GM23338 (cell line): ENCODE measurements at regions not wholly inside any gene's neighbourhood (a gene's known extent, or its start where the extent isn't known, plus 50 kb on each side); places are given as distances from the start of the nearest gene placed in this dataset.

Experiments used
- ATAC-seq: fragments of 200-7000 bp; cut with Tn5 transposase; 3 replicates; pipeline ENCODE4 v1.9.1; 2020
- DNase-seq: peaks from one replicate; pipeline ENCODE4 v3.0.0-alpha.2; 2015; ENCODE audit warnings: low spot score
- H2AFZ ChIP-seq: fragments of 200-600 bp; sonication (generic); 2 replicates; pipeline ENCODE4 v1.8.0; 2016; ENCODE audit warnings: antibody characterized with exemption, mild to moderate bottlenecking, moderate library complexity
- H3F3A ChIP-seq: fragments of 200-600 bp; sonication (generic); replicated peaks from 2 replicates; pipeline ENCODE4 v1.8.0; 2017; ENCODE audit warnings: antibody characterized with exemption, mixed run types, low read depth
- H3K27ac ChIP-seq: fragments of 200-600 bp; sonication (generic); 2 replicates; pipeline ENCODE4 v1.6.1; 2016; ENCODE audit warnings: low read depth
- H3K27me3 ChIP-seq: fragments of 200-600 bp; sonication (generic); 2 replicates; pipeline ENCODE4 v1.8.0; 2016; ENCODE audit warnings: mild to moderate bottlenecking, mixed run types, moderate library complexity; ENCODE audit not compliant: insufficient read depth
- H3K36me3 ChIP-seq: fragments of 200-600 bp; sonication (generic); 2 replicates; pipeline ENCODE4 v1.8.0; 2016; ENCODE audit warnings: mild to moderate bottlenecking; ENCODE audit not compliant: insufficient read depth
- H3K4me1 ChIP-seq: fragments of 200-600 bp; sonication (generic); 2 replicates; pipeline ENCODE4 v1.8.0; 2016; ENCODE audit warnings: mild to moderate bottlenecking, moderate library complexity; ENCODE audit not compliant: insufficient read depth
- H3K4me2 ChIP-seq: fragments of 200-600 bp; sonication (generic); 2 replicates; pipeline ENCODE4 v1.7.1; 2017; ENCODE audit warnings: mixed run types
- H3K4me3 ChIP-seq: fragments of 200-600 bp; sonication (generic); 2 replicates; pipeline ENCODE4 v1.6.1; 2016; ENCODE audit warnings: mixed run types
- H3K79me2 ChIP-seq: fragments of 200-600 bp; sonication (generic); replicated peaks from 2 replicates; pipeline ENCODE4 v1.8.0; 2017; ENCODE audit warnings: mild to moderate bottlenecking; ENCODE audit not compliant: insufficient read depth
- H3K9me2 ChIP-seq: fragments of 200-600 bp; sonication (generic); 2 replicates; pipeline ENCODE4 v1.8.0; 2017; ENCODE audit not compliant: insufficient read depth
- H4K20me1 ChIP-seq: fragments of 200-600 bp; sonication (generic); replicated peaks from 2 replicates; pipeline ENCODE4 v1.8.0; 2017; ENCODE audit warnings: mild to moderate bottlenecking; ENCODE audit not compliant: insufficient read depth
- H3K27ac Mint-ChIP-seq: 2 replicates; pipeline ENCODE4 v1.8.0; 2020; ENCODE audit warnings: inconsistent platforms, mild to moderate bottlenecking, moderate library complexity, mixed read lengths
- H3K27me3 Mint-ChIP-seq: 3 replicates; pipeline ENCODE4 v1.8.0; 2022; ENCODE audit warnings: low read depth, mild to moderate bottlenecking, moderate library complexity, mixed read lengths, inconsistent platforms; ENCODE audit not compliant: insufficient read depth, poor library complexity
- H3K36me3 Mint-ChIP-seq: 3 replicates; pipeline ENCODE4 v1.8.0; 2021; ENCODE audit warnings: low read depth, mild to moderate bottlenecking, inconsistent platforms, moderate library complexity, mixed read lengths
- H3K4me1 Mint-ChIP-seq: 3 replicates; pipeline ENCODE4 v1.8.0; 2020; ENCODE audit warnings: mild to moderate bottlenecking, inconsistent platforms, mixed read lengths
- H3K4me3 Mint-ChIP-seq: 3 replicates; pipeline ENCODE4 v1.8.0; 2021; ENCODE audit warnings: moderate library complexity, mild to moderate bottlenecking, inconsistent platforms, mixed read lengths
- H3K9me3 Mint-ChIP-seq: 3 replicates; pipeline ENCODE4 v1.8.0; 2020; ENCODE audit warnings: moderate library complexity, mild to moderate bottlenecking, inconsistent platforms, mixed read lengths
- CREB1 ChIP-seq: fragments of 250-450 bp; sonication (Bioruptor Pico); IDR thresholded peaks from 2 replicates; pipeline ENCODE4 v1.5.0; 2020; ENCODE audit warnings: low read depth, mild to moderate bottlenecking, moderate library complexity
- CTCF ChIP-seq, 2 experiments: fragments of 200-600 bp in 1 of 2; sonication (generic) in 1 of 2; conservative IDR thresholded peaks; 2 replicates each; pipeline versions ENCODE4 v1.5.1 to v1.6.1; 2016 to 2017; ENCODE audit warnings: antibody characterized with exemption in 2 of 2, low read depth in 2 of 2, mild to moderate bottlenecking in 2 of 2, moderate library complexity in 1 of 2
- ETS1 ChIP-seq: IDR thresholded peaks from 2 replicates; pipeline ENCODE4 v1.6.1; 2016; ENCODE audit warnings: antibody characterized with exemption
- EZH2 ChIP-seq: fragments of 200-600 bp; sonication (generic); IDR thresholded peaks from one replicate; pipeline ENCODE4 v1.8.0; 2017; ENCODE audit warnings: antibody characterized with exemption, mild to moderate bottlenecking, low read depth; ENCODE audit not compliant: unreplicated experiment
- EZH2phosphoT487 ChIP-seq: fragments of 200-600 bp; sonication (generic); IDR thresholded peaks from one replicate; pipeline ENCODE4 v1.8.1; 2018; ENCODE audit warnings: antibody characterized with exemption; ENCODE audit not compliant: unreplicated experiment
- JUNB ChIP-seq: IDR thresholded peaks from one replicate; pipeline ENCODE4 v1.6.1; 2016; ENCODE audit warnings: antibody characterized with exemption; ENCODE audit not compliant: unreplicated experiment
- POLR2AphosphoS5 ChIP-seq: IDR thresholded peaks from 2 replicates; pipeline ENCODE4 v1.6.1; 2016; ENCODE audit warnings: antibody characterized with exemption, low read depth
- STAT1 ChIP-seq: IDR thresholded peaks from one replicate; pipeline ENCODE4 v1.6.1; 2016; ENCODE audit warnings: antibody characterized with exemption; ENCODE audit not compliant: unreplicated experiment
- ZNF331 ChIP-seq: fragments of 250-450 bp; sonication (Bioruptor Pico); IDR thresholded peaks from 2 replicates; pipeline ENCODE4 v1.5.0; 2020; ENCODE audit warnings: low read depth, mild to moderate bottlenecking, moderate library complexity
- TF ChIP-seq, protein P1 (sequence below): IDR thresholded peaks from one replicate; pipeline ENCODE4 v1.6.1; 2018; ENCODE audit warnings: antibody characterized with exemption; ENCODE audit not compliant: unreplicated experiment
- TF ChIP-seq, protein P2 (sequence below): fragments of 250-450 bp; sonication (Bioruptor Pico); IDR thresholded peaks from 2 replicates; pipeline ENCODE4 v1.5.0; 2020; ENCODE audit warnings: mild to moderate bottlenecking, moderate library complexity

GRCh38 chr1:79155991-79156390, 149.5 kb upstream of the ADGRL4 start:
- DNase-seq, result no peak
- Histone ChIP-seq H3K36me3 (no peaks in the 10 kb centered on the region), H3K27ac (no peak overlapping the region), H3K79me2 (no peaks in the 10 kb centered on the region), H3F3A (no peaks in the 10 kb centered on the region), H3K4me1 (no peaks in the 10 kb centered on the region), H3K4me2 (no peak overlapping the region), H3K27me3 (no peaks in the 10 kb centered on the region), H3K4me3 (no peak overlapping the region), H2AFZ (no peak overlapping the region), H3K9me2 (no peaks in the 10 kb centered on the region), H4K20me1 (no peaks in the 10 kb centered on the region)
- H3K27ac Mint-ChIP-seq, result no peak overlapping the region; the same call in 1 of the 2 replicates
- no peak overlapping the region for H3K4me3 Mint-ChIP-seq
- H3K4me1 Mint-ChIP-seq, result peaks cover 2% of the 10 kb centered on the region; the same call in 2 of the 3 replicates
- H3K9me3 Mint-ChIP-seq, result peaks cover 4% of the 10 kb centered on the region; the same call in 1 of the 3 replicates
- TF ChIP-seq CREB1 (CRISPR knock-in tag), result no peak
- no peak for TF ChIP-seq JUNB
- no peak for TF ChIP-seq EZH2phosphoT487
- TF ChIP-seq, protein P1, sequence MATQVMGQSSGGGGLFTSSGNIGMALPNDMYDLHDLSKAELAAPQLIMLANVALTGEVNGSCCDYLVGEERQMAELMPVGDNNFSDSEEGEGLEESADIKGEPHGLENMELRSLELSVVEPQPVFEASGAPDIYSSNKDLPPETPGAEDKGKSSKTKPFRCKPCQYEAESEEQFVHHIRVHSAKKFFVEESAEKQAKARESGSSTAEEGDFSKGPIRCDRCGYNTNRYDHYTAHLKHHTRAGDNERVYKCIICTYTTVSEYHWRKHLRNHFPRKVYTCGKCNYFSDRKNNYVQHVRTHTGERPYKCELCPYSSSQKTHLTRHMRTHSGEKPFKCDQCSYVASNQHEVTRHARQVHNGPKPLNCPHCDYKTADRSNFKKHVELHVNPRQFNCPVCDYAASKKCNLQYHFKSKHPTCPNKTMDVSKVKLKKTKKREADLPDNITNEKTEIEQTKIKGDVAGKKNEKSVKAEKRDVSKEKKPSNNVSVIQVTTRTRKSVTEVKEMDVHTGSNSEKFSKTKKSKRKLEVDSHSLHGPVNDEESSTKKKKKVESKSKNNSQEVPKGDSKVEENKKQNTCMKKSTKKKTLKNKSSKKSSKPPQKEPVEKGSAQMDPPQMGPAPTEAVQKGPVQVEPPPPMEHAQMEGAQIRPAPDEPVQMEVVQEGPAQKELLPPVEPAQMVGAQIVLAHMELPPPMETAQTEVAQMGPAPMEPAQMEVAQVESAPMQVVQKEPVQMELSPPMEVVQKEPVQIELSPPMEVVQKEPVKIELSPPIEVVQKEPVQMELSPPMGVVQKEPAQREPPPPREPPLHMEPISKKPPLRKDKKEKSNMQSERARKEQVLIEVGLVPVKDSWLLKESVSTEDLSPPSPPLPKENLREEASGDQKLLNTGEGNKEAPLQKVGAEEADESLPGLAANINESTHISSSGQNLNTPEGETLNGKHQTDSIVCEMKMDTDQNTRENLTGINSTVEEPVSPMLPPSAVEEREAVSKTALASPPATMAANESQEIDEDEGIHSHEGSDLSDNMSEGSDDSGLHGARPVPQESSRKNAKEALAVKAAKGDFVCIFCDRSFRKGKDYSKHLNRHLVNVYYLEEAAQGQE, result no peak
- TF ChIP-seq CTCF (conservative IDR thresholded peaks at IDR 0.05; ENCODE audit: low read depth in 2 of 2), result no peak
- TF ChIP-seq, protein P2, sequence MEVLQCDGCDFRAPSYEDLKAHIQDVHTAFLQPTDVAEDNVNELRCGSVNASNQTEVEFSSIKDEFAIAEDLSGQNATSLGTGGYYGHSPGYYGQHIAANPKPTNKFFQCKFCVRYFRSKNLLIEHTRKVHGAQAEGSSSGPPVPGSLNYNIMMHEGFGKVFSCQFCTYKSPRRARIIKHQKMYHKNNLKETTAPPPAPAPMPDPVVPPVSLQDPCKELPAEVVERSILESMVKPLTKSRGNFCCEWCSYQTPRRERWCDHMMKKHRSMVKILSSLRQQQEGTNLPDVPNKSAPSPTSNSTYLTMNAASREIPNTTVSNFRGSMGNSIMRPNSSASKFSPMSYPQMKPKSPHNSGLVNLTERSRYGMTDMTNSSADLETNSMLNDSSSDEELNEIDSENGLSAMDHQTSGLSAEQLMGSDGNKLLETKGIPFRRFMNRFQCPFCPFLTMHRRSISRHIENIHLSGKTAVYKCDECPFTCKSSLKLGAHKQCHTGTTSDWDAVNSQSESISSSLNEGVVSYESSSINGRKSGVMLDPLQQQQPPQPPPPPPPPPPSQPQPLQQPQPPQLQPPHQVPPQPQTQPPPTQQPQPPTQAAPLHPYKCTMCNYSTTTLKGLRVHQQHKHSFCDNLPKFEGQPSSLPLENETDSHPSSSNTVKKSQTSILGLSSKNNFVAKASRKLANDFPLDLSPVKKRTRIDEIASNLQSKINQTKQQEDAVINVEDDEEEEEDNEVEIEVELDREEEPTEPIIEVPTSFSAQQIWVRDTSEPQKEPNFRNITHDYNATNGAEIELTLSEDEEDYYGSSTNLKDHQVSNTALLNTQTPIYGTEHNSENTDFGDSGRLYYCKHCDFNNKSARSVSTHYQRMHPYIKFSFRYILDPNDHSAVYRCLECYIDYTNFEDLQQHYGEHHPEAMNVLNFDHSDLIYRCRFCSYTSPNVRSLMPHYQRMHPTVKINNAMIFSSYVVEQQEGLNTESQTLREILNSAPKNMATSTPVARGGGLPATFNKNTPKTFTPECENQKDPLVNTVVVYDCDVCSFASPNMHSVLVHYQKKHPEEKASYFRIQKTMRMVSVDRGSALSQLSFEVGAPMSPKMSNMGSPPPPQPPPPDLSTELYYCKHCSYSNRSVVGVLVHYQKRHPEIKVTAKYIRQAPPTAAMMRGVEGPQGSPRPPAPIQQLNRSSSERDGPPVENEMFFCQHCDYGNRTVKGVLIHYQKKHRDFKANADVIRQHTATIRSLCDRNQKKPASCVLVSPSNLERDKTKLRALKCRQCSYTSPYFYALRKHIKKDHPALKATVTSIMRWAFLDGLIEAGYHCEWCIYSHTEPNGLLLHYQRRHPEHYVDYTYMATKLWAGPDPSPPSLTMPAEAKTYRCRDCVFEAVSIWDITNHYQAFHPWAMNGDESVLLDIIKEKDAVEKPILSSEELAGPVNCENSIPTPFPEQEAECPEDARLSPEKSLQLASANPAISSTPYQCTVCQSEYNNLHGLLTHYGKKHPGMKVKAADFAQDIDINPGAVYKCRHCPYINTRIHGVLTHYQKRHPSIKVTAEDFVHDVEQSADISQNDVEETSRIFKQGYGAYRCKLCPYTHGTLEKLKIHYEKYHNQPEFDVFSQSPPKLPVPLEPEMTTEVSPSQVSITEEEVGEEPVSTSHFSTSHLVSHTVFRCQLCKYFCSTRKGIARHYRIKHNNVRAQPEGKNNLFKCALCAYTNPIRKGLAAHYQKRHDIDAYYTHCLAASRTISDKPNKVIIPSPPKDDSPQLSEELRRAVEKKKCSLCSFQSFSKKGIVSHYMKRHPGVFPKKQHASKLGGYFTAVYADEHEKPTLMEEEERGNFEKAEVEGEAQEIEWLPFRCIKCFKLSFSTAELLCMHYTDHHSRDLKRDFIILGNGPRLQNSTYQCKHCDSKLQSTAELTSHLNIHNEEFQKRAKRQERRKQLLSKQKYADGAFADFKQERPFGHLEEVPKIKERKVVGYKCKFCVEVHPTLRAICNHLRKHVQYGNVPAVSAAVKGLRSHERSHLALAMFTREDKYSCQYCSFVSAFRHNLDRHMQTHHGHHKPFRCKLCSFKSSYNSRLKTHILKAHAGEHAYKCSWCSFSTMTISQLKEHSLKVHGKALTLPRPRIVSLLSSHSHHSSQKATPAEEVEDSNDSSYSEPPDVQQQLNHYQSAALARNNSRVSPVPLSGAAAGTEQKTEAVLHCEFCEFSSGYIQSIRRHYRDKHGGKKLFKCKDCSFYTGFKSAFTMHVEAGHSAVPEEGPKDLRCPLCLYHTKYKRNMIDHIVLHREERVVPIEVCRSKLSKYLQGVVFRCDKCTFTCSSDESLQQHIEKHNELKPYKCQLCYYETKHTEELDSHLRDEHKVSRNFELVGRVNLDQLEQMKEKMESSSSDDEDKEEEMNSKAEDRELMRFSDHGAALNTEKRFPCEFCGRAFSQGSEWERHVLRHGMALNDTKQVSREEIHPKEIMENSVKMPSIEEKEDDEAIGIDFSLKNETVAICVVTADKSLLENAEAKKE (CRISPR knock-in tag), result no peak
- no peak for TF ChIP-seq ETS1
- TF ChIP-seq ZNF331 (CRISPR knock-in tag), result no peak
- no peak for TF ChIP-seq EZH2
- TF ChIP-seq POLR2AphosphoS5, result no peak
- no peak for TF ChIP-seq STAT1
- no peaks in the 10 kb centered on the region for H3K27me3 Mint-ChIP-seq
- no peaks in the 10 kb centered on the region for H3K36me3 Mint-ChIP-seq
- ATAC-seq, result no peak
